ENCODE measurements at regions not wholly inside any gene's neighbourhood (a gene's known extent, or its start where the extent isn't known, plus 50 kb on each side); places are given as distances from the start of the nearest gene placed in this dataset.

GRCh38 chr6:4559281-4559875, 216.8 kb upstream of the CDYL start:
- TF ChIP-seq POLR2A (IDR thresholded peaks at IDR 0.05), result no peak
- no peak for TF ChIP-seq CTCF (IDR thresholded peaks at IDR 0.05)
- no peak for TF ChIP-seq EP300 (IDR thresholded peaks at IDR 0.05)
- TF ChIP-seq POLR2AphosphoS5 (IDR thresholded peaks at IDR 0.05), result no peak

Data from stomach (tissue), 4 donors.